GM12891 (cell line): ENCODE measurements at regions not wholly inside any gene's neighbourhood (a gene's known extent, or its start where the extent isn't known, plus 50 kb on each side); places are given as distances from the start of the nearest gene placed in this dataset.

ENCODE experiments used
- PAX5 ChIP-seq: IDR thresholded peaks from 2 replicates; pipeline ENCODE4 v1.6.1; 2011; ENCODE audit warnings: low read length, moderate library complexity, mild to moderate bottlenecking; ENCODE audit not compliant: insufficient read depth, severe bottlenecking
- POLR2A ChIP-seq: IDR thresholded peaks from 2 replicates; pipeline ENCODE4 v1.6.1; 2011; ENCODE audit warnings: low read depth, low read length, control low read depth
- POLR2AphosphoS5 ChIP-seq: IDR thresholded peaks from 2 replicates; pipeline ENCODE4 v1.6.1; 2011; ENCODE audit warnings: low read depth, low read length, control low read depth
- TAF1 ChIP-seq: IDR thresholded peaks from 2 replicates; pipeline ENCODE4 v1.6.1; 2011; ENCODE audit warnings: low read depth, low read length, control low read depth

DNA sequence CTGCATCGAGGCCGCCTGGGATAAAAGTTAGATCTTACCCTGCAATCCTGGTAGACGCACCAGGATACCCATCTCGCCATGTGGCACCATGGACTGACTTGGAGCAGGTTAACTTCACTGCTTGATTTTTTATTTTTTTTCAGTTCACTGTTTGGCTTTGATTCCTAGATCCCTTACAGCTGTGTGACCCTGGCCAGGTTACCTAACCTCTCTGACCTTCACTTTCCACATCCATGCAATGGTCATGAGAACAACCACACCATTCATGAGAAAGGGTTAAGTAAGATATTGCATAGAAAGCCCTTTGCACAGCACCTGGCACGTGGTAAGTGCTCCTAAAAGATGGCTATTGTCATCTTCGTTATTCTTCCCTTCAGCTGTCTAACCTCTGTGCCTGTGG is 230.5 kb downstream of the SOX9 start:
- TF ChIP-seq POLR2A, result no peak
- TF ChIP-seq PAX5, result no peak
- no peak for TF ChIP-seq POLR2AphosphoS5
- no peak for TF ChIP-seq TAF1
